ENCODE measurements at regions not wholly inside any gene's neighbourhood (a gene's known extent, or its start where the extent isn't known, plus 50 kb on each side); places are given as distances from the start of the nearest gene placed in this dataset.

DNA sequence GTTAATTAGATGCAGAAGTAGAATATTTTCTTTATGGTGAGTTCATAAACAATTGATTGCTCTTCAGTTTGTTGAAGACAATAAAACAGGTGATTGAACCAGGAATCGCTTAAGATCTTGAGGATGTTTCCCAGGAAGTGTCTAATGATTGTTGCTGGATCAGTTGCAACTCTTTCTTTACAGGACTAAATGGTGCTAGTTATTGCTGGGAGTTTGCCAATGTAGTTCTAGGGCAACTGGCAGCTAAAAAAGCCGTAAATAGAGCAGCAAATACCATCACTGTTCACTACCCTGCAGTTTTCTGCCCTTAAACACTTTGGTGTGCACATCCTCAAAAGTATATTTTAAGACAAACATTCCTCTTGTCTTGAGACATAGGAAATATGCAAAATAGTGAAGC, 119.2 kb upstream of the ANK3 start:
- DNase-seq (ENCODE audit: low spot score): no peak
- Mint-ChIP-seq H3K27ac (no peak overlapping the region), H3K4me1 (peaks cover 29% of the 10 kb centered on the region; the same call in 2 of the 3 replicates), H3K27me3 (ENCODE audit: insufficient read depth, low read depth, poor library complexity) (no peaks in the 10 kb centered on the region), H3K4me3 (no peak overlapping the region), H3K36me3 (ENCODE audit: low read depth) (no peaks in the 10 kb centered on the region), H3K9me3 (no peaks in the 10 kb centered on the region)
- no peaks in the 10 kb centered on the region for H4K20me1 ChIP-seq (replicated peaks; ENCODE audit: insufficient read depth)
- no peaks in the 10 kb centered on the region for H3K36me3 ChIP-seq (ENCODE audit: insufficient read depth)
- H2AFZ ChIP-seq: no peak overlapping the region
- ATAC-seq: no peak
- no peaks in the 10 kb centered on the region for H3K27me3 ChIP-seq (ENCODE audit: insufficient read depth)
- TF ChIP-seq EZH2phosphoT487 (IDR thresholded peaks at IDR 0.05; ENCODE audit: unreplicated experiment) (no peak), NANOG (IDR thresholded peaks at IDR 0.05; ENCODE audit: borderline replicate concordance) (no peak), JUNB (IDR thresholded peaks at IDR 0.05; ENCODE audit: unreplicated experiment) (no peak)
- TF ChIP-seq, protein P1, sequence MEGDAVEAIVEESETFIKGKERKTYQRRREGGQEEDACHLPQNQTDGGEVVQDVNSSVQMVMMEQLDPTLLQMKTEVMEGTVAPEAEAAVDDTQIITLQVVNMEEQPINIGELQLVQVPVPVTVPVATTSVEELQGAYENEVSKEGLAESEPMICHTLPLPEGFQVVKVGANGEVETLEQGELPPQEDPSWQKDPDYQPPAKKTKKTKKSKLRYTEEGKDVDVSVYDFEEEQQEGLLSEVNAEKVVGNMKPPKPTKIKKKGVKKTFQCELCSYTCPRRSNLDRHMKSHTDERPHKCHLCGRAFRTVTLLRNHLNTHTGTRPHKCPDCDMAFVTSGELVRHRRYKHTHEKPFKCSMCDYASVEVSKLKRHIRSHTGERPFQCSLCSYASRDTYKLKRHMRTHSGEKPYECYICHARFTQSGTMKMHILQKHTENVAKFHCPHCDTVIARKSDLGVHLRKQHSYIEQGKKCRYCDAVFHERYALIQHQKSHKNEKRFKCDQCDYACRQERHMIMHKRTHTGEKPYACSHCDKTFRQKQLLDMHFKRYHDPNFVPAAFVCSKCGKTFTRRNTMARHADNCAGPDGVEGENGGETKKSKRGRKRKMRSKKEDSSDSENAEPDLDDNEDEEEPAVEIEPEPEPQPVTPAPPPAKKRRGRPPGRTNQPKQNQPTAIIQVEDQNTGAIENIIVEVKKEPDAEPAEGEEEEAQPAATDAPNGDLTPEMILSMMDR (conservative IDR thresholded peaks at IDR 0.05; ENCODE audit: low read depth in 2 of 2): no peak
- H3F3A ChIP-seq (replicated peaks; ENCODE audit: low read depth): no peaks in the 10 kb centered on the region
- H3K27ac ChIP-seq (ENCODE audit: low read depth): no peak overlapping the region
- H3K4me2 ChIP-seq: no peak overlapping the region
- H3K9me2 ChIP-seq (ENCODE audit: insufficient read depth): no peaks in the 10 kb centered on the region
- H3K4me3 ChIP-seq: no peak overlapping the region
- H3K4me1 ChIP-seq (ENCODE audit: insufficient read depth): peaks cover 11% of the 10 kb centered on the region
- no peaks in the 10 kb centered on the region for H3K79me2 ChIP-seq (replicated peaks; ENCODE audit: insufficient read depth)

DNA sequence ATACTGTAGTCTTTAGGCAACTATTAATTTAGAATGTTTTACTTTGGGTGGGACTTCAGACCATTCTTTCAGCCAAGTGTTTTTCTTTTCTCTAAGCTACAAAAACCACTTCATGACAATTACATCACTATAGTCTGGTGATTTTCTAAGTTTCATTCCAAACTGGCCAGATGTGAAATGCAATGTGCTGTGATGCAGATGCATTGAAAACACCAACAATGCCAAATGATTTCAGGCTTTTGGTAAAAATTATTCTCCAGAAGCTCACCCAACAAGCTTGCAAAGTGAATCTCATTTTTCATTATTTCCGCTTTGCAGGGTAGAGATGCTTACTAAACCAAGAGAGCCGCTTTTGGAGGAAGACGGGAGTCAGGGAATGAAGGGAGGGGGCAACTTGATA, 118.4 kb upstream of the ANK3 start:
- Histone ChIP-seq H3K36me3 (ENCODE audit: insufficient read depth) (no peaks in the 10 kb centered on the region), H3K27ac (ENCODE audit: low read depth) (no peak overlapping the region), H2AFZ (no peak overlapping the region), H3K4me1 (ENCODE audit: insufficient read depth) (peaks cover 11% of the 10 kb centered on the region), H4K20me1 (replicated peaks; ENCODE audit: insufficient read depth) (no peaks in the 10 kb centered on the region), H3K4me2 (no peak overlapping the region), H3K79me2 (replicated peaks; ENCODE audit: insufficient read depth) (no peaks in the 10 kb centered on the region), H3K9me2 (ENCODE audit: insufficient read depth) (no peaks in the 10 kb centered on the region), H3F3A (replicated peaks; ENCODE audit: low read depth) (no peaks in the 10 kb centered on the region), H3K27me3 (ENCODE audit: insufficient read depth) (no peaks in the 10 kb centered on the region), H3K4me3 (no peak overlapping the region)
- Mint-ChIP-seq H3K27me3 (ENCODE audit: insufficient read depth, low read depth, poor library complexity) (no peaks in the 10 kb centered on the region), H3K36me3 (ENCODE audit: low read depth) (no peaks in the 10 kb centered on the region), H3K4me3 (no peak overlapping the region), H3K27ac (no peak overlapping the region), H3K9me3 (no peaks in the 10 kb centered on the region), H3K4me1 (peaks cover 28% of the 10 kb centered on the region; the same call in 2 of the 3 replicates)
- no peak for DNase-seq (ENCODE audit: low spot score)
- ATAC-seq: no peak
- TF ChIP-seq, protein P2, sequence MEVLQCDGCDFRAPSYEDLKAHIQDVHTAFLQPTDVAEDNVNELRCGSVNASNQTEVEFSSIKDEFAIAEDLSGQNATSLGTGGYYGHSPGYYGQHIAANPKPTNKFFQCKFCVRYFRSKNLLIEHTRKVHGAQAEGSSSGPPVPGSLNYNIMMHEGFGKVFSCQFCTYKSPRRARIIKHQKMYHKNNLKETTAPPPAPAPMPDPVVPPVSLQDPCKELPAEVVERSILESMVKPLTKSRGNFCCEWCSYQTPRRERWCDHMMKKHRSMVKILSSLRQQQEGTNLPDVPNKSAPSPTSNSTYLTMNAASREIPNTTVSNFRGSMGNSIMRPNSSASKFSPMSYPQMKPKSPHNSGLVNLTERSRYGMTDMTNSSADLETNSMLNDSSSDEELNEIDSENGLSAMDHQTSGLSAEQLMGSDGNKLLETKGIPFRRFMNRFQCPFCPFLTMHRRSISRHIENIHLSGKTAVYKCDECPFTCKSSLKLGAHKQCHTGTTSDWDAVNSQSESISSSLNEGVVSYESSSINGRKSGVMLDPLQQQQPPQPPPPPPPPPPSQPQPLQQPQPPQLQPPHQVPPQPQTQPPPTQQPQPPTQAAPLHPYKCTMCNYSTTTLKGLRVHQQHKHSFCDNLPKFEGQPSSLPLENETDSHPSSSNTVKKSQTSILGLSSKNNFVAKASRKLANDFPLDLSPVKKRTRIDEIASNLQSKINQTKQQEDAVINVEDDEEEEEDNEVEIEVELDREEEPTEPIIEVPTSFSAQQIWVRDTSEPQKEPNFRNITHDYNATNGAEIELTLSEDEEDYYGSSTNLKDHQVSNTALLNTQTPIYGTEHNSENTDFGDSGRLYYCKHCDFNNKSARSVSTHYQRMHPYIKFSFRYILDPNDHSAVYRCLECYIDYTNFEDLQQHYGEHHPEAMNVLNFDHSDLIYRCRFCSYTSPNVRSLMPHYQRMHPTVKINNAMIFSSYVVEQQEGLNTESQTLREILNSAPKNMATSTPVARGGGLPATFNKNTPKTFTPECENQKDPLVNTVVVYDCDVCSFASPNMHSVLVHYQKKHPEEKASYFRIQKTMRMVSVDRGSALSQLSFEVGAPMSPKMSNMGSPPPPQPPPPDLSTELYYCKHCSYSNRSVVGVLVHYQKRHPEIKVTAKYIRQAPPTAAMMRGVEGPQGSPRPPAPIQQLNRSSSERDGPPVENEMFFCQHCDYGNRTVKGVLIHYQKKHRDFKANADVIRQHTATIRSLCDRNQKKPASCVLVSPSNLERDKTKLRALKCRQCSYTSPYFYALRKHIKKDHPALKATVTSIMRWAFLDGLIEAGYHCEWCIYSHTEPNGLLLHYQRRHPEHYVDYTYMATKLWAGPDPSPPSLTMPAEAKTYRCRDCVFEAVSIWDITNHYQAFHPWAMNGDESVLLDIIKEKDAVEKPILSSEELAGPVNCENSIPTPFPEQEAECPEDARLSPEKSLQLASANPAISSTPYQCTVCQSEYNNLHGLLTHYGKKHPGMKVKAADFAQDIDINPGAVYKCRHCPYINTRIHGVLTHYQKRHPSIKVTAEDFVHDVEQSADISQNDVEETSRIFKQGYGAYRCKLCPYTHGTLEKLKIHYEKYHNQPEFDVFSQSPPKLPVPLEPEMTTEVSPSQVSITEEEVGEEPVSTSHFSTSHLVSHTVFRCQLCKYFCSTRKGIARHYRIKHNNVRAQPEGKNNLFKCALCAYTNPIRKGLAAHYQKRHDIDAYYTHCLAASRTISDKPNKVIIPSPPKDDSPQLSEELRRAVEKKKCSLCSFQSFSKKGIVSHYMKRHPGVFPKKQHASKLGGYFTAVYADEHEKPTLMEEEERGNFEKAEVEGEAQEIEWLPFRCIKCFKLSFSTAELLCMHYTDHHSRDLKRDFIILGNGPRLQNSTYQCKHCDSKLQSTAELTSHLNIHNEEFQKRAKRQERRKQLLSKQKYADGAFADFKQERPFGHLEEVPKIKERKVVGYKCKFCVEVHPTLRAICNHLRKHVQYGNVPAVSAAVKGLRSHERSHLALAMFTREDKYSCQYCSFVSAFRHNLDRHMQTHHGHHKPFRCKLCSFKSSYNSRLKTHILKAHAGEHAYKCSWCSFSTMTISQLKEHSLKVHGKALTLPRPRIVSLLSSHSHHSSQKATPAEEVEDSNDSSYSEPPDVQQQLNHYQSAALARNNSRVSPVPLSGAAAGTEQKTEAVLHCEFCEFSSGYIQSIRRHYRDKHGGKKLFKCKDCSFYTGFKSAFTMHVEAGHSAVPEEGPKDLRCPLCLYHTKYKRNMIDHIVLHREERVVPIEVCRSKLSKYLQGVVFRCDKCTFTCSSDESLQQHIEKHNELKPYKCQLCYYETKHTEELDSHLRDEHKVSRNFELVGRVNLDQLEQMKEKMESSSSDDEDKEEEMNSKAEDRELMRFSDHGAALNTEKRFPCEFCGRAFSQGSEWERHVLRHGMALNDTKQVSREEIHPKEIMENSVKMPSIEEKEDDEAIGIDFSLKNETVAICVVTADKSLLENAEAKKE (CRISPR knock-in tag; IDR thresholded peaks at IDR 0.05): no peak
- TF ChIP-seq EZH2 (IDR thresholded peaks at IDR 0.05; ENCODE audit: low read depth, unreplicated experiment) (no peak), REST (IDR thresholded peaks at IDR 0.05; ENCODE audit: unreplicated experiment) (no peak), POLR2AphosphoS5 (IDR thresholded peaks at IDR 0.05; ENCODE audit: low read depth) (no peak)
- TF ChIP-seq, protein P1 (conservative IDR thresholded peaks at IDR 0.05; ENCODE audit: low read depth in 2 of 2): no peak

Measured in GM23338 (cell line).